AG04450 (cell line): ENCODE measurements at regions not wholly inside any gene's neighbourhood (a gene's known extent, or its start where the extent isn't known, plus 50 kb on each side); places are given as distances from the start of the nearest gene placed in this dataset.
"Not testable (repeated sequence)": the region's sequence is repeated elsewhere in the genome, so short reads cannot be mapped to it uniquely, and the experiment has no call there.

ENCODE experiments used
- CTCF ChIA-PET: fragments of 300-600, 350-600 bp; formaldehyde crosslinking; extraction: SDS; loops from one replicate; lab custom pipeline; 2022; ENCODE audit warnings: antibody characterized with exemption, inconsistent platforms; lab: Charles Lee
- POLR2A ChIA-PET: fragments of 350-600 bp; formaldehyde crosslinking; extraction: SDS; loops from one replicate; lab custom pipeline; 2021; ENCODE audit warnings: antibody characterized with exemption, inconsistent platforms; lab: Yijun Ruan, JAX
- DNase-seq: peaks from one replicate; pipeline ENCODE4 v3.0.0-alpha.2; 2011; ENCODE audit warnings: low read depth, low spot score
- H3K27ac ChIP-seq: one replicate; pipeline ENCODE4 v1.5.1; 2012; ENCODE audit warnings: low read depth, low read length, control low read depth
- H3K27me3 ChIP-seq: one replicate; pipeline ENCODE4 v1.6.0; 2012; ENCODE audit warnings: low read length; ENCODE audit not compliant: control insufficient read depth, insufficient read depth
- H3K4me3 ChIP-seq: 2 replicates; pipeline ENCODE4 v1.5.1; 2011; ENCODE audit warnings: mild to moderate bottlenecking, low read depth, low read length, control low read depth
- H3K9me3 ChIP-seq: 2 replicates; pipeline ENCODE4 v1.5.1; 2012; ENCODE audit warnings: low read length; ENCODE audit not compliant: control insufficient read depth, insufficient read depth
- CTCF ChIP-seq: IDR thresholded peaks from 2 replicates; pipeline ENCODE4 v1.5.1; 2011; ENCODE audit warnings: low read depth, low read length, control low read depth, inconsistent platforms

DNA sequence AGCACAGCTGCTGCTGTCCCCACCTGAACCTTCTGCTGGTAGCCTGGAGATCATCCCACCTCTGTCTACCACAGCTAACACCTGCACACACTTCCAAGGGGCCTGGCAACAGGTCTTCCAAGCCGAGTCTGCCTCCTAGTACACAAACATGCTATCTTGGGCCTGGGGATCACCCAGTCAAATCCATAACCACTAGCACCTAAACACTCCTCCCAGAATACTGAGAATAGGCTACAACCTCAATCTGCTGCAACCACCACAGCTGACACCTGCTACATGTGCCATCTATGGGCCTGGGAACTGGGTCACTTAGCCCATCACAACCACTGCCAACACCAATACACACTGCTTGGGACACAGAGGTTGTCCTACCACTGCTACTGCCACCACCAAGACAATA, 362.8 kb upstream of the ARPP21 start:
- POLR2A ChIA-PET = no interaction called here
- CTCF ChIA-PET = interaction anchor here (0.6 kb wide), 1 partner anchor 14 kb away, joined by 4 read pairs; no protein-coding TSS in a partner anchor
- no peak for TF ChIP-seq CTCF

DNA sequence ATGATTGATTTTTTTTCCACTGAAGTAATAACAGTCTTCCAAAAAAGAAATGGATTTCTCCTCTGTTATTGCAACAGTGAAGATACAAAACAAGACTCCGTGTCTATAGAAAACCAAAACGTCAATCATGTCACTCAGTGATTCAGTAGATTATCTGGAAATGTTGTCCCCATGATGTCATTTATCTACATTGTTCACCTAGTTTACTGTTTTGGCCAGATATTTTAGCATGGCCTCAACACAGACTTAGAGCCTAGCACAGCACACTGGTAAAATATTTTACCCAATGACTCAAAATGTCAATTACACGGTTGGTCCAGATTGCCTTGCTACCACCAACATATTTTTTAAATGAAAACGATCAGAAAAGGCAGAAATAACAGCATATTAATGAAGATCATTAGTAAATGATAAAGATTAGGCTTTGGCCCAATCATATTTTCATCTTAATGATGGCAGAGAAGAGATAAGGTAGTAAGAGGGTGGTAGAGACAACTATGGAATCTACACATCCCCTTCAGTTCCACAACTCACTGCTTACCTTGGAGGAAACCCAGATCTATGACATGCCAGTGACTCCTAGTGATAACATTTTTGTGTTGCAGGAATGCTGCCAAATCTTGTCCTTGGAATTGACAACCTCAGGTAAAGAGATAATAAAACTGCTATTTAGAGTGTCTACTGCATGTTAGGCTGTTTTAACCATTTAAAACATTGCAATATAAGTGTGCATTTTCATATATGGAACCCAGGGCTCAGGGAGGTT, 347.7 kb upstream of the ARPP21 start:
- no peak for DNase-seq
- ChIA-PET CTCF (no interaction called here), POLR2A (no interaction called here)
- TF ChIP-seq CTCF = no peak
- Histone ChIP-seq H3K27ac (no peak overlapping the region), H3K4me3 (no peak overlapping the region), H3K27me3 (no peaks in the 10 kb centered on the region), H3K9me3 (peaks cover 3% of the 10 kb centered on the region; the same call in 1 of the 2 replicates)

More for the DNA sequence above, 362.8 kb upstream of the ARPP21 start:
- no peak for DNase-seq
- H3K27me3 ChIP-seq = no peaks in the 10 kb centered on the region
- peaks cover 22% of the 10 kb centered on the region for H3K9me3 ChIP-seq
- H3K27ac ChIP-seq = no peak overlapping the region
- H3K4me3 ChIP-seq = no peak overlapping the region

GRCh38 chr3:35292568-35292967, 346.8 kb upstream of the ARPP21 start:
- no peak for DNase-seq
- Histone ChIP-seq H3K27me3 (no peaks in the 10 kb centered on the region), H3K27ac (no peak overlapping the region), H3K4me3 (no peak overlapping the region), H3K9me3 (peaks cover 3% of the 10 kb centered on the region; the same call in 1 of the 2 replicates)
- CTCF ChIA-PET = no interaction called here
- POLR2A ChIA-PET = no interaction called here
- no peak for TF ChIP-seq CTCF

GRCh38 chr3:35295906-35296305, 343.4 kb upstream of the ARPP21 start:
- Histone ChIP-seq H3K27me3 (no peaks in the 10 kb centered on the region), H3K9me3 (no peaks in the 10 kb centered on the region; the same call in none of the 2 replicates), H3K4me3 (no peak overlapping the region), H3K27ac (no peak overlapping the region)
- ChIA-PET CTCF (no interaction called here), POLR2A (no interaction called here)
- DNase-seq = no peak
- no peak for TF ChIP-seq CTCF

DNA sequence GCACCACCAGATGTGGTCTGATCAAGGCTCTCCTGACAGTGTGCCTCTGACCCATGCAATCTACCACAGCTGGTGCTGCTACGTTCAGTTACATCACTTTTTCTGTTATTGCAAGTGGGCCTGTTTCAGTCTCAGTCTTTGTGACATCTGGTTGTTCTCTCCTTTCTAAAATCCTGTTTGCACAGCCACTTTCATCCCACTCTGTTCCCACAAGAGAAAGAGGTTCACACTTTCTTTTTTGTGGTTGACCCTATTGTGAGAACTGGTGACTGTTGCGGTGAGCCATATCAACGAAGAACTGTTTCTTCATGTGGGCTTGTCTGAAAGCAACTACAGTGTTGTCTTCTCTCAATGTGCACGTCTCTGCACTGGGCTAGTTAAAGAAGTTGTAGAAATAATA, 342.8 kb upstream of the ARPP21 start:
- H3K9me3 ChIP-seq = no peaks in the 10 kb centered on the region; the same call in none of the 2 replicates
- DNase-seq = no peak
- no peak overlapping the region for H3K27ac ChIP-seq
- CTCF ChIA-PET = no interaction called here
- POLR2A ChIA-PET = no interaction called here
- H3K4me3 ChIP-seq = no peak overlapping the region
- no peak for TF ChIP-seq CTCF
- H3K27me3 ChIP-seq = no peaks in the 10 kb centered on the region

DNA sequence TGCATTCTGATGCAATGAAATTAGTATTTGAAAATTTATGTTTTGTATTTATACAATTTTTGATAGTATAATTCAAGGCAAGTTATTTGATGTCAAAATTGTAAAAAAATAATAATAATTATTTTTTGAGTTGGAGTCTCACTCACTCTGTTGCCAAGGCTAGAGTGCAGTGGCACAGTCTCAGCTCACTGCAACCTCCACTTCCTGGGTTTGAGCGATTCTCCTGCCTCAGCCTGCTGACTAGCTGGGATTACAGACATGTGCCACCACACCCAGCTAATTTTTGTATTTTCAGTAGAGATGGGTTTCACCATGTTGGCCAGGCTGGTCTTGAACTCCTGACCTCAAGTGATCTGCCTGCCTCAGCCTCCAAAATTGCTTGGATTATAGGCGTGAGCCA, 342.4 kb upstream of the ARPP21 start:
- H3K27me3 ChIP-seq, CTCF ChIA-PET, H3K4me3 ChIP-seq, H3K9me3 ChIP-seq, DNase-seq, H3K27ac ChIP-seq, POLR2A ChIA-PET: not testable (repeated sequence)
